ENCODE measurements at regions not wholly inside any gene's neighbourhood (a gene's known extent, or its start where the extent isn't known, plus 50 kb on each side); places are given as distances from the start of the nearest gene placed in this dataset.

- no peaks in the 10 kb centered on the region for H3K36me3 ChIP-seq (replicated peaks; ENCODE audit: insufficient read depth, low read length)
- no peaks in the 10 kb centered on the region for H4K20me1 ChIP-seq (ENCODE audit: insufficient read depth, low read length)
- H3K9me3 ChIP-seq (replicated peaks; ENCODE audit: insufficient read depth, low read length): no peaks in the 10 kb centered on the region
- no peaks in the 10 kb centered on the region for H3K79me2 ChIP-seq (ENCODE audit: low read length)
- H3K4me3 ChIP-seq (ENCODE audit: low read length): no peak overlapping the region
- no peak overlapping the region for H3K9ac ChIP-seq (ENCODE audit: low read length)
- H3K9me2 ChIP-seq (replicated peaks; ENCODE audit: insufficient read depth, low read length): no peaks in the 10 kb centered on the region
- H3F3A ChIP-seq (ENCODE audit: insufficient read depth, low read length): no peaks in the 10 kb centered on the region
- H3K4me1 ChIP-seq (ENCODE audit: low read length): no peaks in the 10 kb centered on the region
- no peak overlapping the region for H3K4me2 ChIP-seq (ENCODE audit: low read depth, low read length)
- H2AFZ ChIP-seq (ENCODE audit: low read length): no peak overlapping the region
- TF ChIP-seq EZH2 (optimal IDR thresholded peaks at IDR 0.05; ENCODE audit: low read depth, low read length) (no peak), CTCF (IDR thresholded peaks at IDR 0.05; ENCODE audit: low read length) (no peak), EZH2phosphoT487 (IDR thresholded peaks at IDR 0.05; ENCODE audit: low read length) (no peak)
- DNase-seq: no peak
- no peaks in the 10 kb centered on the region for H3K27me3 ChIP-seq (replicated peaks; ENCODE audit: insufficient read depth, low read length)
- no peak overlapping the region for H3K27ac ChIP-seq (ENCODE audit: low read length)
Observed at GRCh38 chr4:181711387-181711786, 531.8 kb upstream of the TENM3 start.

- H3K9me3 ChIP-seq (replicated peaks; ENCODE audit: insufficient read depth, low read length): no peaks in the 10 kb centered on the region
- TF ChIP-seq EZH2phosphoT487 (IDR thresholded peaks at IDR 0.05; ENCODE audit: low read length) (no peak), EZH2 (optimal IDR thresholded peaks at IDR 0.05; ENCODE audit: low read depth, low read length) (no peak), CTCF (IDR thresholded peaks at IDR 0.05; ENCODE audit: low read length) (no peak)
- no peak for DNase-seq
- no peaks in the 10 kb centered on the region for H3K27me3 ChIP-seq (replicated peaks; ENCODE audit: insufficient read depth, low read length)
- H3K4me3 ChIP-seq (ENCODE audit: low read length): no peak overlapping the region
- no peaks in the 10 kb centered on the region for H3K36me3 ChIP-seq (replicated peaks; ENCODE audit: insufficient read depth, low read length)
- H2AFZ ChIP-seq (ENCODE audit: low read length): no peak overlapping the region
- H3K9me2 ChIP-seq (replicated peaks; ENCODE audit: insufficient read depth, low read length): no peaks in the 10 kb centered on the region
- no peak overlapping the region for H3K4me2 ChIP-seq (ENCODE audit: low read depth, low read length)
- H3K27ac ChIP-seq (ENCODE audit: low read length): no peak overlapping the region
- no peaks in the 10 kb centered on the region for H3K79me2 ChIP-seq (ENCODE audit: low read length)
- no peaks in the 10 kb centered on the region for H3F3A ChIP-seq (ENCODE audit: insufficient read depth, low read length)
- H4K20me1 ChIP-seq (ENCODE audit: insufficient read depth, low read length): no peaks in the 10 kb centered on the region
- no peak overlapping the region for H3K9ac ChIP-seq (ENCODE audit: low read length)
- H3K4me1 ChIP-seq (ENCODE audit: low read length): no peaks in the 10 kb centered on the region
Observed at GRCh38 chr4:181728305-181728966, 514.8 kb upstream of the TENM3 start.

- H3K9ac ChIP-seq (ENCODE audit: low read length): no peak overlapping the region
- no peak overlapping the region for H3K27ac ChIP-seq (ENCODE audit: low read length)
- H3F3A ChIP-seq (ENCODE audit: insufficient read depth, low read length): no peaks in the 10 kb centered on the region
- no peaks in the 10 kb centered on the region for H3K36me3 ChIP-seq (replicated peaks; ENCODE audit: insufficient read depth, low read length)
- no peak overlapping the region for H3K4me2 ChIP-seq (ENCODE audit: low read depth, low read length)
- no peaks in the 10 kb centered on the region for H3K4me1 ChIP-seq (ENCODE audit: low read length)
- no peaks in the 10 kb centered on the region for H4K20me1 ChIP-seq (ENCODE audit: insufficient read depth, low read length)
- no peaks in the 10 kb centered on the region for H3K79me2 ChIP-seq (ENCODE audit: low read length)
- H3K9me2 ChIP-seq (replicated peaks; ENCODE audit: insufficient read depth, low read length): no peaks in the 10 kb centered on the region
- no peak overlapping the region for H2AFZ ChIP-seq (ENCODE audit: low read length)
- H3K27me3 ChIP-seq (replicated peaks; ENCODE audit: insufficient read depth, low read length): no peaks in the 10 kb centered on the region
- no peak for DNase-seq
- no peak overlapping the region for H3K4me3 ChIP-seq (ENCODE audit: low read length)
- H3K9me3 ChIP-seq (replicated peaks; ENCODE audit: insufficient read depth, low read length): no peaks in the 10 kb centered on the region
- TF ChIP-seq CTCF (IDR thresholded peaks at IDR 0.05; ENCODE audit: low read length): no peak
- no peak for TF ChIP-seq EZH2phosphoT487 (IDR thresholded peaks at IDR 0.05; ENCODE audit: low read length)
- TF ChIP-seq EZH2 (optimal IDR thresholded peaks at IDR 0.05; ENCODE audit: low read depth, low read length): no peak
Observed at GRCh38 chr4:181731900-181732299, 511.3 kb upstream of the TENM3 start.

Data from MM.1S (cell line).